ENCODE measurements at regions not wholly inside any gene's neighbourhood (a gene's known extent, or its start where the extent isn't known, plus 50 kb on each side); places are given as distances from the start of the nearest gene placed in this dataset.
"Not testable (repeated sequence)": the region's sequence is repeated elsewhere in the genome, so short reads cannot be mapped to it uniquely, and the experiment has no call there.

DNA sequence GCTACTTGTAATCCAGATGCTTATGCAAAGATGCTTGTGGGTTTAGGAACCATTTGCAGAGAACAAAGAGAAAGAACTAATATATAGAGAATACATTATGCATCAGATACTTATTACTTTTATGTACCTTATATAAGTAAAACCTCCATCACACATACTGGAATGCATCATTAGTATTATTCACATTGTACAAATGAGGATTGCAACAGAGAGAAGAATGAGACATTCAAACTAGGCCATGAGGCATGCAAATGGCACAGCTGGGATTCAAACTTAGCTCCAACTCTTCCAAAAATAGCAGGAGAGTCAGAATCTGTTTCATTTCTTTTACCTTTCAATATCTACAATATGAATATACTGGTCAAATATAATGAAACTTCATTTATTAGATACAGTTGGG is 1001.4 kb upstream of the ADAMTS5 start:
- not testable (repeated sequence) for DNase-seq (ENCODE audit: extremely low read depth in 1 of 2, low read depth in 1 of 2)

DNA sequence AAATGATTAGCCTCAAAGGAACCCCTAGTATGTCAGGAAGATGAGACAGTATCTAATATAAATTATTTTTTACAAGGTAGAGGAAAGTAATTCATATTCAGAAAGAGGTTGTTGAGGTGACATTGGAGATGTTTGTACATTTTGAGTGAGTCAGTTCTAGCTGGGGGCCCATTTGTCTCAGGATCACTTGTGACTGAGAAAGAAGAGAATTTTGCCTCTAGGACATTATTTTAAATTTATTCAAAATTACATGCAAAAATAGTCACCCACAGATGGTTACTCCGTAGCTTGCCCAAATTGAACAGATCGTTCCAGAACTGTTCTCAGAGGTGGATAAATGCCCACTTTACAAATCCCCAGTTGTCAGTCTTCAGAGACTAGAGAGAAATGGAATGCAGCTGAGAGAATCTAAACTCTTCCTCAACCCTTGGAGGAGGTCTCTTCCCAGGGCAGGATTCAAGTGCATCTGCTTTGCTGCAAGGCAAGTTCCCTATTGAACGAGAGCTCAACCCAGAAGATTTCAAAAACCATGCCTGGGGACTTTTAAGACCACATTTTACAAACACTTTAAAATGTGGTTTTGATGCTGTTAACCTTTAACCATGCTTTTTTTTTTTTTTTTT is 987.8 kb upstream of the ADAMTS5 start:
- DNase-seq (ENCODE audit: extremely low read depth in 1 of 2, low read depth in 1 of 2): no peak

- no peak for DNase-seq (ENCODE audit: extremely low read depth in 1 of 2, low read depth in 1 of 2)
These were observed 986.6 kb upstream of the ADAMTS5 start for GRCh38 chr21:27953340-27954045.

GRCh38 chr21:27949093-27949492 is 982.2 kb upstream of the ADAMTS5 start:
- DNase-seq (ENCODE audit: extremely low read depth in 1 of 2, low read depth in 1 of 2): not testable (repeated sequence)

- not testable (repeated sequence) for DNase-seq (ENCODE audit: extremely low read depth in 1 of 2, low read depth in 1 of 2)
These were observed 963.4 kb upstream of the ADAMTS5 start for GRCh38 chr21:27930108-27930767.

- not testable (repeated sequence) for DNase-seq (ENCODE audit: extremely low read depth in 1 of 2, low read depth in 1 of 2)
These were observed 962.3 kb upstream of the ADAMTS5 start for GRCh38 chr21:27929179-27929578.

DNA sequence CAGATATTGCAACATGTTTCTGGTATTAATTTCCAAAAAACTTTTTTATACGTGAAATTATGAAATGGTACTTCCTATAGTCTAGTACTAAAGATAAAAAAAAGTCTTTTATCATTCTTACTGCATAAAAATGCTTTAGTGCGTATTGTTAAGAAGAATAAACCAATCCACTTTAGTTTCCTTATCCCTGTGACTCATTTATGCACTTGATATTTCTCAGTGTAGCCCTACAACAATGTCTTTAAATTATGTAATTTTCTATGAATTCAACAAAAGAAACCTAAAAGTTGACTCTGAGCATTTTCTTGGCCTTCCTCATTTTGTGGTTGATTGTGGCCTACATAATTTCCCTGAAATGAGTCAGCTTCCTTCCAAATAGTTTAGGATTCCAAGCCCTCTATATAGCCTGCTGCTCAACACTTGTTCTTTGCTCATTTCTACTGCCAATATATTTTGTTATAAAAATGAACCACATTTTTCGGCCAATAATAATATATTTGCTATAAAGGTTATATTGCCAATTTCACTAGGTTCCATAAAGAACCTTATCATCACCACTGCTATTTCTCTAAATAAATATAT is 961.7 kb upstream of the ADAMTS5 start:
- not testable (repeated sequence) for DNase-seq (ENCODE audit: extremely low read depth in 1 of 2, low read depth in 1 of 2)

DNA sequence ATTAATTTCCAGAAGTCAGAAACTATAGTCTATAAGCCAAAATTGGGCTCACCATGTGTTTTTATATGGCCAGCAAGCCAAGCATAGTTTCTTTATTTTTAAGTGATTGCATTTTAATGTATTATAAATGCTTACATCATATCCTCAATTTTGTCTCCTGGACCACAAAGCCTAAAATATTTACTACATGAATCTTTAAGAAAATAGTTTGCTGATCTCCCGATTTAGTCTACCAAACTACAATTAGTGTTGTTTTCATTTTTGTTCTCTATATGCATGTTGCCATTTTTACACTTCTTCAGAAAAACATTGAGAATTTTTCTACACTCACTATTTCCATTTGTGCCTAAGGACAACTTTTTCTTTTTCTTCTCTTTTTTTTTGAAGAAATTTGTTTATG is 954.5 kb upstream of the ADAMTS5 start:
- not testable (repeated sequence) for DNase-seq (ENCODE audit: extremely low read depth in 1 of 2, low read depth in 1 of 2)

DNA sequence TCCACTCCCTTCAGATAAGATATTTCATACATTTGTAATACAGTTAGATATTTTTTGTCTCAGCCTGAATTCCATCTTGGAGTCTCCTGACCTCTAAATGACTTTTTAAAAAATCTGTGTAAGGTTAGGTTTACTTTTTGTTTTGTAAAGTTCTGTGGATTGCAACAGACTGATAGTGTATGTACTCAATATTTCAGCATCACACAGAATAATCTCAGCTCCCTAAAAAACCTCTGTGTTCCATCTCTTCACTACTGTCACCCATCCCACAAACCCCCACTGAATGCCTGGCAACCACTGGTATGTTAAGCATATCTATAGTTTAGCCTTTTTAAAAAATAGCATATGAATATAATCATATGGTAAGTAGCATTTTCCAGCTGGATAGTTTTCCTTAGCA is 951.1 kb upstream of the ADAMTS5 start:
- DNase-seq (ENCODE audit: extremely low read depth in 1 of 2, low read depth in 1 of 2): not testable (repeated sequence)

- not testable (repeated sequence) for DNase-seq (ENCODE audit: extremely low read depth in 1 of 2, low read depth in 1 of 2)
These were observed 949.4 kb upstream of the ADAMTS5 start for GRCh38 chr21:27916326-27916725.

GRCh38 chr21:27912133-27912532 is 945.2 kb upstream of the ADAMTS5 start:
- DNase-seq (ENCODE audit: extremely low read depth in 1 of 2, low read depth in 1 of 2): not testable (repeated sequence)

DNA sequence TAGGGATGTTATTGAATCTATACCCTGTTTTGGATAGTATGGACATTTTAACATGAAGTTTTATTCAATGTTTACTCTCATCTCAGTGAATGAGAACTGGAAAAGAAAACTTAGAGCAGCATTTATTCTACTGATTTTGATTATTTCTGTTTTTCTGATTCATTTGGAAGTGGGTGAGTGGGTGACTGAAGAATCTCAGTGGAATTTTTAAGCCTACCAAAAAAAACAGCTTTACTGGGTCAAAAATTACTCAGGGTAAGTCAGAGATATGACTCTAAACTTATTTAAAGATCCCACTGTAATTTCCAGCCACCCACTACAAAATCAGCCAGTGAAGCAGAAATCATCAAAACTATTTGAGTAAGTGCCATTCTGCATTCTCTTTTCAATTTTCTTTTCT is 942.6 kb upstream of the ADAMTS5 start:
- not testable (repeated sequence) for DNase-seq (ENCODE audit: extremely low read depth in 1 of 2, low read depth in 1 of 2)

- DNase-seq (ENCODE audit: extremely low read depth in 1 of 2, low read depth in 1 of 2): not testable (repeated sequence)
These were observed 941.9 kb upstream of the ADAMTS5 start for GRCh38 chr21:27908816-27909215.

- DNase-seq (ENCODE audit: extremely low read depth in 1 of 2, low read depth in 1 of 2): not testable (repeated sequence)
These were observed 936.0 kb upstream of the ADAMTS5 start for GRCh38 chr21:27902904-27903303.

DNA sequence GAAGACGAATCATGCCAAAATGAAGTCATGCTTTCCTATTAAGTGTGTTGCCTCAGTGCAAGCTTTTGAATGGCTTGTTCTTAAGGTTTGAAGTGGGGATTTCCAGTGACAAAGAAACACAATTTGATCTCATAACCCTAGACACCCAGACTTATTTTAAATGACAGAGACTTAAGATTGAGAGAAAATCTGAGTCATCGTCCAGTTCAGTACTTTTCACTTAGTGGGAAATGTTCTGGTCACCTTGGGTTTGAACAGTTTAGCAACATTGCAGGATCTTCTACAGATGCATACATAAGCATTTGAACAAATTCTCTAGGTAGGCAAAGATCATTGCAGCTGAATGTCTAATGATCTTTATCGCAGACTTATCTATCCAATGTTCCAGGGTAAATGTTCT is 926.7 kb upstream of the ADAMTS5 start:
- DNase-seq (ENCODE audit: extremely low read depth in 1 of 2, low read depth in 1 of 2): not testable (repeated sequence)

DNA sequence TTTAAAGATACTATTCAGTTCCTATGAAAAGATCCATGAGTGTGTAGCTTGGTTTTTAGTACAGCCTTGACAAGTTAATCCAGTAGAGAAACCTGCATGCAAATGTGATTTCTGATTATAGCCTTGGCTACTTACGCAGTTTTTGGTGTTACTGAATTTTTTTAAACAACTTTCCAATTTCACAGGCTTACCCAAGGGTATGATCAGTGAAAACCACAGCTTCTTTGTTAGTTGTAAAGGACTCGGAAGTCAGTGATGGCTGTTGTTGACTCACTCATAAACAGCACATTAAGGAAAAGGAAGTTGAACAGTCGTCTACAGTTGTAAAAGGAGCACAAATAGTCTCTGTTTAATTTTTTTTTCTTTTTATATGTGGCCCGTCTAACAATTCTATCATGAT is 924.6 kb upstream of the ADAMTS5 start:
- not testable (repeated sequence) for DNase-seq (ENCODE audit: extremely low read depth in 1 of 2, low read depth in 1 of 2)

- not testable (repeated sequence) for DNase-seq (ENCODE audit: extremely low read depth in 1 of 2, low read depth in 1 of 2)
These were observed 921.0 kb upstream of the ADAMTS5 start for GRCh38 chr21:27887808-27888455.

- no peak for DNase-seq (ENCODE audit: extremely low read depth in 1 of 2, low read depth in 1 of 2)
These were observed 918.4 kb upstream of the ADAMTS5 start for GRCh38 chr21:27885296-27885711.

DNA sequence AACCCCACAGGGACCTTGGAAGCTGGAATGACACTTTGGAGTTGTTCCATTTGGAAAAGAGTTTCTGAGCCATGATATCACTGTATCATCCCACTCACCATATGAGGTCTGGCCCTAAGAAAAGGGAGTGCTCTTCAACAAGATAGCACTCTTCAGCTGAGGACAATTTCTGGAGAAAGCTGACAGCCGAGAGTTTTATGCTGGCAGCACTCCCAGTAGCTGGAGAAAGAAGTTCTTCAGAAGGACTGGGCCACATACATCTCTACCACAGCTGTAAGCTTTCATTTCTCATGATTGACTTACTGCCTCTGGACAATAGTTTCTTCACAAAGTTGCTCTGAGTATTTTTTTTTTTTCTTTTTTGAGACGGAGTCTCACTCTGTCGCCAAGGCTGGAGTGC is 914.4 kb upstream of the ADAMTS5 start:
- not testable (repeated sequence) for DNase-seq (ENCODE audit: extremely low read depth in 1 of 2, low read depth in 1 of 2)

GRCh38 chr21:27872411-27872810 is 905.5 kb upstream of the ADAMTS5 start:
- not testable (repeated sequence) for DNase-seq (ENCODE audit: extremely low read depth in 1 of 2, low read depth in 1 of 2)

- not testable (repeated sequence) for DNase-seq (ENCODE audit: extremely low read depth in 1 of 2, low read depth in 1 of 2)
These were observed 903.9 kb upstream of the ADAMTS5 start for GRCh38 chr21:27870755-27871154.
